ENCODE measurements at regions not wholly inside any gene's neighbourhood (a gene's known extent, or its start where the extent isn't known, plus 50 kb on each side); places are given as distances from the start of the nearest gene placed in this dataset.

DNA sequence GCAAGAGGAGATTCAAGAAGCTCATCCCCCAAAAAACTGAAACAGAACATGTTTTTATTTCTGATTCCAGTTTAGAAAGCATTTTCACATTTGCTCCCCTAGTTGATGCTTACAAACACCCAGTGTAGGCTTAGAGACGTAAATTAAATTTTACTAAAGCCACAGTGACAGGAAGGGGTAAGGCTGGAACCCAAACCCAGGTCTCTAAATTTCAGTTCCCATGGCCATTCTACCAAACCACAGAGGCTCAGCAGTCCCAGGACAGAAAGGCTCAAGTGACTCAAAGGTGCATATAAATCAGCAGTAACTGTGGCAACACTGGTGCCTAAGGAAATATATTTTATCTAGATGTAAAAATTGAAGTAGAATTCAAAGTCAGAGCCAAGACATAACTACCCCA lies 128.7 kb downstream of the CEP120 start:
- TF ChIP-seq, protein P1, sequence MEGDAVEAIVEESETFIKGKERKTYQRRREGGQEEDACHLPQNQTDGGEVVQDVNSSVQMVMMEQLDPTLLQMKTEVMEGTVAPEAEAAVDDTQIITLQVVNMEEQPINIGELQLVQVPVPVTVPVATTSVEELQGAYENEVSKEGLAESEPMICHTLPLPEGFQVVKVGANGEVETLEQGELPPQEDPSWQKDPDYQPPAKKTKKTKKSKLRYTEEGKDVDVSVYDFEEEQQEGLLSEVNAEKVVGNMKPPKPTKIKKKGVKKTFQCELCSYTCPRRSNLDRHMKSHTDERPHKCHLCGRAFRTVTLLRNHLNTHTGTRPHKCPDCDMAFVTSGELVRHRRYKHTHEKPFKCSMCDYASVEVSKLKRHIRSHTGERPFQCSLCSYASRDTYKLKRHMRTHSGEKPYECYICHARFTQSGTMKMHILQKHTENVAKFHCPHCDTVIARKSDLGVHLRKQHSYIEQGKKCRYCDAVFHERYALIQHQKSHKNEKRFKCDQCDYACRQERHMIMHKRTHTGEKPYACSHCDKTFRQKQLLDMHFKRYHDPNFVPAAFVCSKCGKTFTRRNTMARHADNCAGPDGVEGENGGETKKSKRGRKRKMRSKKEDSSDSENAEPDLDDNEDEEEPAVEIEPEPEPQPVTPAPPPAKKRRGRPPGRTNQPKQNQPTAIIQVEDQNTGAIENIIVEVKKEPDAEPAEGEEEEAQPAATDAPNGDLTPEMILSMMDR (IDR thresholded peaks at IDR 0.05 in 4 of 5, conservative IDR thresholded peaks at IDR 0.05 in 1 of 5), result no peak
- no peak for TF ChIP-seq POLR2A (IDR thresholded peaks at IDR 0.05)
